Amniotic epithelial cell (primary cell): ENCODE measurements at regions not wholly inside any gene's neighbourhood (a gene's known extent, or its start where the extent isn't known, plus 50 kb on each side); places are given as distances from the start of the nearest gene placed in this dataset.

Experiments
- DNase-seq: peaks from one replicate; pipeline ENCODE4 v3.0.0-alpha.2; 2010; ENCODE audit warnings: low read depth

GRCh38 chr18:65547046-65547445 lies 203.8 kb upstream of the CDH7 start:
- no peak for DNase-seq

- no peak for DNase-seq
Observed at GRCh38 chr18:65544701-65545100, 206.1 kb upstream of the CDH7 start.

GRCh38 chr18:65527879-65528633 lies 222.8 kb upstream of the CDH7 start:
- no peak for DNase-seq

GRCh38 chr18:65526099-65526498 lies 224.7 kb upstream of the CDH7 start:
- no peak for DNase-seq

- no peak for DNase-seq
Observed at GRCh38 chr18:65523461-65523860, 227.4 kb upstream of the CDH7 start.

GRCh38 chr18:65522907-65523306 lies 227.9 kb upstream of the CDH7 start:
- DNase-seq: no peak

GRCh38 chr18:65516209-65516608 lies 234.6 kb upstream of the CDH7 start:
- no peak for DNase-seq

- DNase-seq: no peak
Observed at GRCh38 chr18:65498605-65499004, 252.2 kb upstream of the CDH7 start.

GRCh38 chr18:65487569-65487968 lies 263.2 kb upstream of the CDH7 start:
- no peak for DNase-seq

- DNase-seq: no peak
Observed at GRCh38 chr18:65477455-65477854, 273.4 kb upstream of the CDH7 start.

- no peak for DNase-seq
Observed at GRCh38 chr18:65468881-65469280, 281.9 kb upstream of the CDH7 start.

- DNase-seq: no peak
Observed at GRCh38 chr18:65464361-65464760, 286.5 kb upstream of the CDH7 start.

GRCh38 chr18:65459741-65460140 lies 291.1 kb upstream of the CDH7 start:
- no peak for DNase-seq

- no peak for DNase-seq
Observed at GRCh38 chr18:65458871-65459270, 291.9 kb upstream of the CDH7 start.

- no peak for DNase-seq
Observed at GRCh38 chr18:65439188-65439587, 311.6 kb upstream of the CDH7 start.

- DNase-seq: no peak
Observed at GRCh38 chr18:65436430-65436829, 314.4 kb upstream of the CDH7 start.

GRCh38 chr18:65435534-65435933 lies 315.3 kb upstream of the CDH7 start:
- no peak for DNase-seq

GRCh38 chr18:65429601-65430000 lies 321.2 kb upstream of the CDH7 start:
- no peak for DNase-seq

- DNase-seq: no peak
Observed at GRCh38 chr18:65425366-65425765, 325.4 kb upstream of the CDH7 start.

GRCh38 chr18:65423776-65424175 lies 327.0 kb upstream of the CDH7 start:
- no peak for DNase-seq

GRCh38 chr18:65422544-65423136 lies 328.2 kb upstream of the CDH7 start:
- no peak for DNase-seq

- no peak for DNase-seq
Observed at GRCh38 chr18:65415098-65415497, 335.7 kb upstream of the CDH7 start.

- no peak for DNase-seq
Observed at GRCh38 chr18:65414501-65414900, 336.3 kb upstream of the CDH7 start.

GRCh38 chr18:65411061-65411460 lies 339.8 kb upstream of the CDH7 start:
- no peak for DNase-seq
